CD4-positive, alpha-beta T cell treated with Interleukin-1 beta for 1 hour (primary cell): ENCODE measurements at regions not wholly inside any gene's neighbourhood (a gene's known extent, or its start where the extent isn't known, plus 50 kb on each side); places are given as distances from the start of the nearest gene placed in this dataset.
"Not testable (repeated sequence)": the region's sequence is repeated elsewhere in the genome, so short reads cannot be mapped to it uniquely, and the experiment has no call there.

ENCODE experiments used
- DNase-seq, 2 donors: peaks; one replicate each; pipeline ENCODE4 v3.0.0-alpha.2; 2020 to 2022

DNA sequence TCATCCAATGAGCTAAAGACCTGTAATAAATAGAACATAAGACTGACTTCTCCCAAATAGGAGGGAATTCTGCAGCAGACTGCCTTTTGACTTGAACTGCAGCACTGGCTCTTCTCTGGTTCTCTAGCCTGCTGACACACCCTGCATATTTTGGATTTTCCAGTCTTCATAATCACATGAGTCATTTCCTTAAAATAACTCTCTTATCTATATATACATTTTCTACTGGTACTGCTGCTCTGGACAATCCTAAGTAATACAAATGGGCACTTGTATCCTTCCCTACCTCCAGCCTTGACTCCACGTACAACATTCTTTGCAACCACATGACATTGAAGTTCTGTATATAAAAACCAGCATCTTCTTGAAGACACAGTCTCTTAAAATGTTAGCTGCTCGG is 429.4 kb upstream of the TMPRSS15 start:
- no peak for DNase-seq

GRCh38 chr21:18834121-18834520 is 430.5 kb upstream of the TMPRSS15 start:
- not testable (repeated sequence) for DNase-seq

DNA sequence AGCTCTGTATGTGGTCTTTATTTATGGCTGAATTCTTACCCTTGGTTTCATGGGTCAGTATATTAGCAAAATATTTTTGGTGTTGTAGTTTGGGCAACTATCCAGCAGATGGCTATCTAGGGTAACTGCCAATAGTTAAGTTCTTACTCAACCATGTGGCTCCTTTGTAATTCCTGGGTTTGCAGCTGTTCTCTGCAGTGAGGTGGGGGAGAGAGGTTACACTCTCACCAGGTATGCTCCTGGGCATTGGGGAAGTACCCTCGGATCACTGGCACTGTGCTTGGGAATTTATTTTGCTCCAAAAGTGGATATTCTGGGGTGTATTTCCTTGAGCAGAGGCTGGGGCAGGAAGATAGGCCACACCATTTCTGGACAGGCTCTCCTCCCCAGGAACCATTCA is 436.7 kb upstream of the TMPRSS15 start:
- DNase-seq: no peak

GRCh38 chr21:18857606-18858005 is 454.0 kb upstream of the TMPRSS15 start:
- DNase-seq: not testable (repeated sequence)

DNA sequence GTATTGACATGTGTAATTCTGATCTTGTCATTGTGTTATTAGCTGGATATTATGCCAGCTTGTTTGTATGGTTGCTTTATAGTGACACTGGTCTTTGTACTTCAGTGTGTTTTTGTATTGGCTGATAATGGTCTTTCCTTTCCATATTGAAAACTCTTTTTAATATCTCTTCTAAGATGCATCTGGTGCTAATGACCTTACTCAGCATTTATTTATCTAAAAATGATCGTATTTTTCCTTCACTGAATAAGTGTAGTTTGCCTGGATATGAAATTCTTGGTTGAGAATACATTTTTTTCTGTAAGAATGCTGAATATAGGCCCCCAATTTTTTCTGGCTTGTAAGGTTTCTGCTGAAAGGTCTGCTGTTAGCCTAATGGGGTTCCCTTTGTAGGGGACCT is 465.5 kb upstream of the TMPRSS15 start:
- DNase-seq: no peak

- DNase-seq: no peak
Measured at GRCh38 chr21:18877917-18878316, 474.3 kb upstream of the TMPRSS15 start.

- DNase-seq: no peak
Measured at GRCh38 chr21:18887922-18888602, 484.5 kb upstream of the TMPRSS15 start.

DNA sequence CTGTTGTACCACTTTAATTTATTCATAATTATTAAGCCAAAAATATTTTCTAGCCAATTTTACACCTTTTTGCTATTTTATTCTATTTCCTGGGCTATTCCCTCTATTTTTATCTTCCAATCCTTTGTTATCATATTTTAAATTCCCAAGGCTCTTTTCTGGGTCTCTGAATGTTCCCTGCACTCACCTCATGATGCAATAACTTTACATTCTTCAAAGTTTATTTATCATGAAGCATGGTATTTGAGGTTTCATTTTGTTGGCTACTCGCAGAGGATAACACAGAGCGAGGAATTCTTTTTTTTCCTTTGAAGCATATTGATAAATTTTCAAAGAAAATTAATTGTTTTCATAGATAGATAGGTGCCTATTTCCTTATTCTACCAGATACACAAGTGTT is 489.8 kb upstream of the TMPRSS15 start:
- no peak for DNase-seq

DNA sequence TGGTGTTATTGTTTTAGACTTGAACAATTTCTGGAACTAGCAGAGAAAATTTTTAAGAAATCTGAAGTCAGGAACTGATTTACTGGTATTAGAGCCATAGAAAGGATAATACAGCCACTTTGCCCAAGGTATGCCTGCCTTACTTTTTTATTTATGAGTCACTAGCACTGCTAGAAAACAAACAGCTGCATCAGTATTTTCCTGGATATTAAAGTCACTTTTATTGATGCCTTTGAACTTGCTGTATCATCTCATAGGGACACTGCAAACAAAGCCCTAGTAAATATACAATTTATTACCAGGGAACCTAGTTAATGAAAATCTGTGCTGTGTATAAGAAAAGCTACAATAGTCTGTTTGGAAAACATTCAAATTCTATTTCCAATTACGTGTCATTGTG is 490.8 kb upstream of the TMPRSS15 start:
- no peak for DNase-seq

DNA sequence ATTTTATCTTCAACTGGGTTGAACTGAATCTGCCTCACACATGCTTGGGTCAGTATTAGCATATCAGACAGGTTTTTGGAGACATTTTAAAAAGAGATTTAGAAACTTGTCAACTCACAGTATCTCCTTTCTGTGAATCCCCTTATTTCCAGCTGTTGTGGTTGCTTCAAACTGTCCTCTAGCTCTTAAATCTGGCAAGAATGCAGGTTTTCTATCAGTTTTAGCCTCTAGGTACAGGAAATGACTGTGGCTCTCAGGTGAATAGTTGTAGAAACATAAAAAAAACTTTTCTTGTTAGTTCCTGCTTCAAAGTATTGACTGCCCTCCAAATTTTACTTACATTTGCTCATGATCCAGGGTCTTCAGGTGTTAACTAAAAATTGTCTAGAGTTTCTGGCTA is 495.7 kb upstream of the TMPRSS15 start:
- no peak for DNase-seq

- no peak for DNase-seq
Measured at GRCh38 chr21:18902660-18903059, 499.1 kb upstream of the TMPRSS15 start.

- no peak for DNase-seq
Measured at GRCh38 chr21:18907076-18907475, 503.5 kb upstream of the TMPRSS15 start.

GRCh38 chr21:18908641-18909040 is 505.1 kb upstream of the TMPRSS15 start:
- DNase-seq: no peak

- DNase-seq: no peak
Measured at GRCh38 chr21:18913914-18914313, 510.3 kb upstream of the TMPRSS15 start.

DNA sequence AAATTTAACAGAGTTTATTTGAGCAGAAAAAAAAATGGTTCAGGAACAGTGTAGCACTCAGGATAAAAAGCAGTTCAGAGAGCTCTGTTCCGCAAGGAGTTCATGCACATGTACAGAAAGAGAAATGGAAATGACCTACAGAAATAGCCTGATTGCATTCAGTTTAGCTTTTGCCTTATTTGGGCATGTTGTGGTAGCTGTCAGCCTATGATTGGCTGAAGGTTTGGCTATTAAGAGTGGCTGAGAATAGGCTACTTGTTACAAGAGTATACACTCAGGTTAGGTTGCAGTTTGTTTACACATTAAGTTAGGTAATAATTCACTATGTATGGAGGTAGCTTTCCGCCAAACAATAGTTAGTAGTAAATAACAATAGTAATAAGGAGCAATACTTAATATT is 511.0 kb upstream of the TMPRSS15 start:
- DNase-seq: no peak

DNA sequence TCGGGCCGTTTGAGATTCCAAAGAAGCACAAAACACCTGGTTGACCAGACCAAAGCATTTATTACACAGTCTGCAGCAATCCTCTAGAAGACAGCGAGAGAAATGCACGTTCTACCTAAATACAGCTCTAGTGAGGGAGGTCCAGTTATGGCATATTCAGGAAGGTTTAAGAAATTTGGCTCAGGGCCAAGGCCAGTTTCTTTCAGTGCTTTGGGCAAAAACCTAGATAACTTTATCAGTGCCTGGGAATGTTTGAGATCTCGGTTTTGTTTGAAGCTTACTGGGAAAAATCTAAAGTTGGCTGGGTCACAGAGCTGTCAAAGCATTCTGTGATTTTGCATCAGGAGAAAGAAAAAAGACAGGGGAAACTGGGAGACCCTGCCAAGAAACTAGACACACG is 514.0 kb upstream of the TMPRSS15 start:
- DNase-seq: no peak

DNA sequence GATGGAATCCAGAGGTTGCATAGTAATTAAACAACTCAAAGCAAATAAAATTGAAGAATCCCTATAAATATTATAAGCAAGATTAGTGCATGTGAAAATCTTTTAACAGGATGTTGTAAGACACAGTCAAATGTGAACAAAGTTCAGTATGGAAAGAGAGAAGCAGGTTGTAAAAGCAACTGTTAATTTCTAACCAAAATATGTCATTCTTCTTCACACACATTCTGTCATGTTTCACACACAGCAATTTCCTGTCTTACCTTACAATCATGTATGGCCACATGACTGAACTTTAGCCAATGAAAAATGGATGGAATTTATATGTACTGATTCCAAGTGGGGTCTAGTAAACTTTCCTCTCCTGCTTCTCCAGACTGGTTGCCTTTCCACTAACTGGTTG is 527.7 kb upstream of the TMPRSS15 start:
- DNase-seq: no peak

GRCh38 chr21:18937337-18937736 is 533.8 kb upstream of the TMPRSS15 start:
- DNase-seq: no peak

DNA sequence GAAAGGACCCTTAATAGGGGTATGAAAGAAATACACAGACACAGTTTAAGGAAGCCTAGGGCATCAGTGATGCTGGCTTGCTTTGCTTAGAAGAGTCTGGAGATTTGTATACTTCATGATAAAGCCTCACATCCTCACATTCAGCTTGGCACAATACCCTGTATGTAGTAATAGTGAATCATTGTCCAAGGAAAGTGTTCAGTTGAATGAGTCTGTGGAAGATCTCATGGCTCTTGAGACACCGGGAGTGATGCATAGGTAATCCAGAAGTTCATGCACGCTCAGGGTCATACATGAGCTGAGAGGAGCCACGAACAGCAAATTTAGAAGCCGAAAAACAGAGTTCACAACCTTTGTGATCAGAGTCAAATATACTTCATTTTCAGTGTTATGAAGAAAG is 537.2 kb upstream of the TMPRSS15 start:
- DNase-seq: no peak

DNA sequence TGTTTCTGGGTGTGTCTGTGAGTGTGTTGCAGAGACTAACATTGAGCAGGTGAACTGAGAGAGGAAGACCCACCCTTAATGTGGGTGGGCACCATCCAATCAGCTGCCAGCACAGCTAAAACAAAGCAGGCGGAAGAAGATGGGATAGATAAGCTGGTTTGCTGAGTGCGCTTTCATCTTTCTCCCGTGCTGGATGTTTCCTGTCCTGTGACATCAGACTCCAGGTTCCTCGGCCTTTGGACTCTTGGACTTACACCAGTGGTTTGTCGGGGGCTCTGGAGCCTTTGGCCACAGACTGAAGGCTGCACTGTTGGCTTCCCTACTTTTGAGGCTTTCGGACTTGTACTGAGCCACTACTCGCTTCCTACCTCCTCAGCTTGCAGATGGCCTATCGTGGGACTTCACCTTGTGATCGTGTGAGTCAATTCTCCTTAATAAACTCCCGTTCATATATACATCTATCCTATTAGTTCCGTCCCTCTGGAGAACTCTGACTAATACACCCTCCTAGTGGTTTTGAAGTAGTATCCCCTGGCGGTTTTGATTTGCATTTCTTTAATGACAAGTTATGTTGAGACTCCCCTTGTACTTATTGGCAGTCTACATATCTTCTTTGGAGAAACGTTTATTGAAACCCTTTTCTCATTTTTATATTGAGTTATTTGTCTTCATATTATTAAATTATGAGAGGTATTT is 546.6 kb upstream of the TMPRSS15 start:
- no peak for DNase-seq

- DNase-seq: no peak
Measured at GRCh38 chr21:18951271-18952038, 547.9 kb upstream of the TMPRSS15 start.

GRCh38 chr21:18954441-18954844 is 550.9 kb upstream of the TMPRSS15 start:
- no peak for DNase-seq

DNA sequence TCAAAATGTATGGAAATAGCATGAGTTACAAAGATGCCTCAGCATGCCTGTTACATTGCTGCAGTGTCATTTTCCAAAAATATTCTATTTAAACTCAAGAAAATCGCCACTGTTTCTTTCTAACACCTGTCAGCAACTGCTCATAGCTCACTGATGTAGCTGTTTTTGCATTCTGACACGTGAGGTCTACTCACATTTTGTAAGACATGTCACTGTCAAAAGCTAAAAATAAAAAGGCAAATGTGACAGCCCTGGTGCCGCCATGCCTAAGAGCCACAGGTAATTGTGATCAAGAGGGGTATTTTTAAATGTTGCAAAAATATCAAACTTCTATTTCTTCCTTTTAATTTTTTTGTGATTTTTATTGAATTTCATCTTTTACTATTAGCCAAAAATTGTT is 556.2 kb upstream of the TMPRSS15 start:
- no peak for DNase-seq

DNA sequence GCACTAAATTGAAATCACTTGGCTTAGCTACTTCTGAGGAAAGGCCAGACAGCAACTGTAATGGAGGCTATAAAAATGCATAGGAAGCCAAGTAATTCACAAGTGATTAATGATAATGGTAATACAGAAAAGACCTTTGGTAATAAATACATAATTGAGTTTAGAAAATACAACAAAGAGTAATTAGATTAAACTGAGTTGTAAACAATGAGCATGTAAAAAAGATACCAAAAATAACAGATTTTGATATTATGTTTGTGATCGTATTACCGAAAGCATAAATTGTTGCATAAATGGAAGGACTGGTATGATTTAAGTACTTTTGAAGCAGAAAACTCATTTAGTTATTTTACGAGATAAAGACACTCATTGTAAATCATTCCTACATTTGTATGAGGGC is 556.7 kb upstream of the TMPRSS15 start:
- DNase-seq: no peak
